K562 (cell line): ENCODE measurements at regions not wholly inside any gene's neighbourhood (a gene's known extent, or its start where the extent isn't known, plus 50 kb on each side); places are given as distances from the start of the nearest gene placed in this dataset.

Experiments
- ATAC-seq: fragments of 200-7000 bp; cut with Tn5 transposase; 3 replicates; pipeline ENCODE4 v1.9.1; 2020; ENCODE audit warnings: moderate library complexity
- BruUV-seq: library from RNA; stranded (reverse); fragments of 400-500 nt; replicated peaks from 2 replicates; lab custom pipeline; 2021; lab: Mats Ljungman, UMichigan
- CTCF ChIA-PET: fragments of 300-600 bp; formaldehyde crosslinking; extraction: SDS; loops from one replicate; lab custom pipeline; 2021; ENCODE audit warnings: low intra/inter-chr PET ratio; lab: Yijun Ruan, JAX
- POLR2A ChIA-PET: fragments of 300-600, 350-650 bp; sonication (Branson Sonifier 250); formaldehyde crosslinking; extraction: SDS; loops from one replicate; lab custom pipeline; 2021; ENCODE audit warnings: antibody characterized with exemption, inconsistent platforms; lab: Yijun Ruan, JAX
- DNase-seq, 4 experiments: peaks; one replicate each; pipeline versions ENCODE4 v3.0.0 to v3.0.0-alpha.2; 2011 to 2018; ENCODE audit warnings: low spot score in 3 of 4, mixed read lengths in 3 of 4; ENCODE audit errors: extremely low read depth in 1 of 4
- FAIRE-seq: peaks from 2 replicates; lab custom pipeline; 2011; peaks lifted over from hg19 to GRCh38; lab: Jason Lieb, UNC
- H2AFZ ChIP-seq: 2 replicates; pipeline ENCODE4 v1.6.0; 2011; ENCODE audit warnings: low read depth, low read length, control low read depth, inconsistent platforms
- H3K27ac ChIP-seq: fragments of 200-600 bp; 3 replicates; pipeline ENCODE4 v1.8.0; 2011; ENCODE audit warnings: low read depth, mild to moderate bottlenecking, control low read depth, inconsistent platforms, low read length, moderate library complexity, mixed read lengths; ENCODE audit errors: extremely low read depth
- H3K27me3 ChIP-seq, 2 experiments: fragments of 300-600 bp in 1 of 2; 2 replicates in 1 of 2; 3 replicates in 1 of 2; pipeline versions ENCODE4 v1.6.0 to v1.8.0; 2011; ENCODE audit warnings: inconsistent platforms in 2 of 2, low read length in 2 of 2, mild to moderate bottlenecking in 1 of 2, mixed read lengths in 1 of 2, moderate library complexity in 1 of 2; ENCODE audit not compliant: control insufficient read depth in 2 of 2, insufficient read depth in 2 of 2
- H3K36me3 ChIP-seq: fragments of 300-600 bp; 3 replicates; pipeline ENCODE4 v1.8.0; 2011; ENCODE audit warnings: mild to moderate bottlenecking, low read length, inconsistent platforms; ENCODE audit not compliant: control insufficient read depth, insufficient read depth
- H3K4me1 ChIP-seq, 2 experiments: fragments of 200-600 bp in 1 of 2; replicated peaks in 1 of 2; 2 replicates in 1 of 2; 3 replicates in 1 of 2; pipeline versions ENCODE4 v1.5.1 to v1.8.0; 2011; ENCODE audit warnings: inconsistent platforms in 2 of 2, low read length in 2 of 2, mild to moderate bottlenecking in 1 of 2, mixed read lengths in 1 of 2, moderate library complexity in 1 of 2; ENCODE audit not compliant: control insufficient read depth in 2 of 2, insufficient read depth in 2 of 2
- H3K4me2 ChIP-seq: 2 replicates; pipeline ENCODE4 v1.6.1; 2011; ENCODE audit warnings: low read length, control low read depth, inconsistent platforms, mixed read lengths; ENCODE audit not compliant: insufficient read depth
- H3K4me3 ChIP-seq: fragments of 200-600 bp; sonication (generic), shearing (Covaris generic); 2 replicates; pipeline ENCODE4 v1.5.1; 2016; ENCODE audit warnings: control low read depth, inconsistent platforms
- H3K79me2 ChIP-seq: fragments of 200-600 bp; 3 replicates; pipeline ENCODE4 v1.8.0; 2011; ENCODE audit warnings: low read length, inconsistent platforms; ENCODE audit not compliant: control insufficient read depth, insufficient read depth
- H3K9ac ChIP-seq, 2 experiments: 2 replicates each; pipeline versions ENCODE4 v1.6.0 to v1.6.1; 2011; ENCODE audit warnings: low read depth in 2 of 2, low read length in 2 of 2, control low read depth in 1 of 2, inconsistent platforms in 1 of 2, mild to moderate bottlenecking in 1 of 2, mixed read lengths in 1 of 2; ENCODE audit not compliant: insufficient read depth in 1 of 2
- H3K9me1 ChIP-seq: one replicate; pipeline ENCODE4 v1.6.0; 2011; ENCODE audit warnings: inconsistent platforms, mild to moderate bottlenecking, low read length, moderate library complexity; ENCODE audit not compliant: control insufficient read depth, insufficient read depth
- H3K9me3 ChIP-seq: replicated peaks from 2 replicates; pipeline ENCODE4 v1.5.1; 2011; ENCODE audit warnings: low read depth, low read length, inconsistent platforms; ENCODE audit not compliant: control insufficient read depth, insufficient read depth
- H4K20me1 ChIP-seq: replicated peaks from 2 replicates; pipeline ENCODE4 v1.6.1; 2011; ENCODE audit warnings: low read length, inconsistent platforms, mixed read lengths; ENCODE audit not compliant: control insufficient read depth, insufficient read depth
- ATF7 ChIP-seq: fragments of 450-650 bp; IDR thresholded peaks from 2 replicates; pipeline ENCODE4 v1.7.1; 2014; ENCODE audit warnings: mild to moderate bottlenecking, moderate library complexity
- BRF1 ChIP-seq: IDR thresholded peaks from 3 replicates; pipeline ENCODE4 v1.6.1; 2011; ENCODE audit warnings: borderline replicate concordance, mild to moderate bottlenecking; ENCODE audit not compliant: insufficient read length; ENCODE audit errors: extremely low read depth
- CBFA2T3 ChIP-seq: fragments of 450-650 bp; IDR thresholded peaks from 2 replicates; pipeline ENCODE4 v1.6.1; 2017
- MYBL2 ChIP-seq, 2 experiments: fragments of 450-650 bp in 1 of 2; sonication (generic) in 1 of 2; formaldehyde crosslinking in 1 of 2; IDR thresholded peaks; 2 replicates each; pipeline versions ENCODE4 v1.6.1 to v1.8.1; 2017 to 2022; ENCODE audit warnings: borderline replicate concordance in 1 of 2, inconsistent platforms in 1 of 2, low read depth in 1 of 2, mild to moderate bottlenecking in 1 of 2, missing genetic modification reagents in 1 of 2, moderate library complexity in 1 of 2
- NR2C1 ChIP-seq, 2 experiments: fragments of 450-650 bp; IDR thresholded peaks; 2 replicates each; pipeline ENCODE4 v1.6.1; 2017; ENCODE audit warnings: mild to moderate bottlenecking in 2 of 2, antibody characterized with exemption in 1 of 2, inconsistent platforms in 1 of 2, missing compliant biosample characterization in 1 of 2, missing genetic modification characterization in 1 of 2
- PHF21A ChIP-seq: fragments of 450-650 bp; IDR thresholded peaks from 2 replicates; pipeline ENCODE4 v1.6.1; 2017; ENCODE audit warnings: low read depth, borderline replicate concordance
- RBFOX2 ChIP-seq: fragments of 200-400 bp; formaldehyde crosslinking; IDR thresholded peaks from 2 replicates; pipeline ENCODE4 v1.6.1; 2017; ENCODE audit warnings: low read depth, mild to moderate bottlenecking, low read length, moderate library complexity
- RFX5 ChIP-seq: IDR thresholded peaks from 2 replicates; pipeline ENCODE4 v1.6.1; 2011; ENCODE audit warnings: low read depth, mild to moderate bottlenecking, improper control_type of control experiment, low read length
- RHOXF2B ChIP-seq: fragments of 250-450 bp; sonication (Bioruptor Pico); conservative IDR thresholded peaks from 2 replicates; pipeline ENCODE4 v1.5.1; 2021
- SIN3B ChIP-seq: fragments of 450-650 bp; IDR thresholded peaks from 2 replicates; pipeline ENCODE4 v1.6.1; 2017; ENCODE audit warnings: low read depth, mild to moderate bottlenecking, moderate library complexity
- TCF3 ChIP-seq: sonication (generic); formaldehyde crosslinking; IDR thresholded peaks from 2 replicates; pipeline ENCODE4 v1.4.0; 2020; ENCODE audit warnings: mild to moderate bottlenecking, missing genetic modification reagents
- TFAM ChIP-seq: fragments of 250-450 bp; sonication (Bioruptor Pico); conservative IDR thresholded peaks from 2 replicates; pipeline ENCODE4 v1.5.0; 2021; ENCODE audit warnings: mild to moderate bottlenecking, moderate library complexity
- ZFP1 ChIP-seq: fragments of 450-650 bp; formaldehyde crosslinking; IDR thresholded peaks from 2 replicates; pipeline ENCODE4 v1.4.0; 2020; ENCODE audit warnings: mild to moderate bottlenecking, mixed read lengths
- ZNF41 ChIP-seq: fragments of 250-450 bp; sonication (Bioruptor Pico); conservative IDR thresholded peaks from 2 replicates; pipeline ENCODE4 v1.4.0; 2020; ENCODE audit warnings: mild to moderate bottlenecking
- WGBS: fragments of 100-300 bp; shearing (Covaris generic); methylation state at CpG from one replicate; pipeline ENCODE4 v1.1.6; 2016; ENCODE audit warnings: low coverage, mixed read lengths; ENCODE audit not compliant: insufficient coverage; ENCODE audit errors: missing lambda C conversion rate; 5-methylcytosine and 5-hydroxymethylcytosine counted together
- in situ Hi-C: fragments of 300-500 bp; cut with MboI; formaldehyde crosslinking; loops from 4 replicates; pipeline ENCODE4 v1.15.0; 2018; ENCODE audit warnings: inconsistent platforms, mixed read lengths
- intact Hi-C: fragments of 100-400 bp; cut with micrococcal nuclease; formaldehyde crosslinking; loops from 2 replicates; pipeline ENCODE4 v1.14.2; 2022
- TF ChIP-seq, protein P1 (sequence below), 2 experiments: fragments of 450-650 bp in 1 of 2; sonication (generic) in 1 of 2; formaldehyde crosslinking; conservative IDR thresholded peaks; 2 replicates each; pipeline versions ENCODE4 v1.4.0 to v1.8.1; 2020 to 2022; ENCODE audit warnings: mild to moderate bottlenecking in 1 of 2, missing genetic modification reagents in 1 of 2
- TF ChIP-seq, protein P2 (sequence below): fragments of 450-650 bp; formaldehyde crosslinking; IDR thresholded peaks from 2 replicates; pipeline ENCODE4 v1.4.0; 2020; ENCODE audit warnings: mild to moderate bottlenecking
- TF ChIP-seq, protein P3 (sequence below): fragments of 250-450 bp; sonication (Bioruptor Pico); IDR thresholded peaks from 2 replicates; pipeline ENCODE4 v1.4.0; 2020
- TF ChIP-seq, protein P4 (sequence below): fragments of 450-650 bp; IDR thresholded peaks from 2 replicates; pipeline ENCODE4 v1.6.1; 2016; ENCODE audit warnings: borderline replicate concordance
- TF ChIP-seq, protein P5 (sequence below): fragments of 450-650 bp; IDR thresholded peaks from 2 replicates; pipeline ENCODE4 v1.6.1; 2016; ENCODE audit warnings: missing biosample characterization, missing genetic modification characterization

DNA sequence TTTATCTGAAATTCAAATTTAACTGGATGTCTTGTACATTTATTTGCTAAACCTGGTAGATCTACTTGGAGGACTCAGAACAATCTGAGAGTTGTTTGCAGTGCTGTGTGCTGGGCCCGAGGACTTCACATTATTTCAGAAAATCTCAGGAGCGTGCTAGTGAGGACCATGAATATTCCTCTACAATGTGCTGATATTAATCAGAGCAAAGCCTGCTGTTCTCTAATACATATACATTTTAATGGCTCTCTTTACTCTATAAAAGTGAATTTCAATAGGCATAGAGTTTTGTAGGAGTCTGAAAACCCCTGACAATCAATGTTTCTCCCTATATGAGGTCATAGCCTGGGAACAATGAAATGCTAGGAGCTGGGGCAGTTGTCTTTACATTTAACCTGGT lies 144.3 kb downstream of the NEDD1 start:
- Histone ChIP-seq H3K27me3 (no peaks in the 10 kb centered on the region), H3K27ac (no peak overlapping the region), H3K9ac (no peak overlapping the region), H4K20me1 (no peaks in the 10 kb centered on the region), H2AFZ (no peak overlapping the region), H3K79me2 (no peaks in the 10 kb centered on the region), H3K4me2 (no peak overlapping the region), H3K9me1 (no peaks in the 10 kb centered on the region), H3K4me3 (no peak overlapping the region), H3K9me3 (no peaks in the 10 kb centered on the region), H3K36me3 (no peaks in the 10 kb centered on the region), H3K4me1 (no peaks in the 10 kb centered on the region)
- CTCF ChIA-PET, result no interaction called here
- intact Hi-C loops (no loop called here), in situ Hi-C loops (no loop called here)
- DNase-seq (no peak), FAIRE-seq (no peak), ATAC-seq (no peak)
- BruUV-seq, result no TSS peak
- POLR2A ChIA-PET, result no interaction called here
- 0% methylated on average over 2 of the region's 2 CpGs for WGBS
- TF ChIP-seq ZNF41 (no peak), ATF7 (no peak), ZFP1 (CRISPR knock-in tag) (no peak), BRF1 (no peak), MYBL2 (IDR thresholded peaks at IDR 0.05; ENCODE audit: low read depth) (no peak), MYBL2 (CRISPR knock-in tag; IDR thresholded peaks at IDR 0.05; ENCODE audit: borderline replicate concordance) (no peak), TCF3 (CRISPR knock-in tag) (no peak), NR2C1 (IDR thresholded peaks at IDR 0.05) (no peak), NR2C1 (tag; IDR thresholded peaks at IDR 0.05) (no peak), CBFA2T3 (no peak), SIN3B (no peak), TFAM (CRISPR knock-in tag) (no peak), PHF21A (no peak), RFX5 (no peak), RBFOX2 (no peak), RHOXF2B (CRISPR knock-in tag) (no peak)
- TF ChIP-seq, protein P1, sequence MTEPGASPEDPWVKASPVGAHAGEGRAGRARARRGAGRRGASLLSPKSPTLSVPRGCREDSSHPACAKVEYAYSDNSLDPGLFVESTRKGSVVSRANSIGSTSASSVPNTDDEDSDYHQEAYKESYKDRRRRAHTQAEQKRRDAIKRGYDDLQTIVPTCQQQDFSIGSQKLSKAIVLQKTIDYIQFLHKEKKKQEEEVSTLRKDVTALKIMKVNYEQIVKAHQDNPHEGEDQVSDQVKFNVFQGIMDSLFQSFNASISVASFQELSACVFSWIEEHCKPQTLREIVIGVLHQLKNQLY (CRISPR knock-in tag; conservative IDR thresholded peaks at IDR 0.05), result no peak
- TF ChIP-seq, protein P2, sequence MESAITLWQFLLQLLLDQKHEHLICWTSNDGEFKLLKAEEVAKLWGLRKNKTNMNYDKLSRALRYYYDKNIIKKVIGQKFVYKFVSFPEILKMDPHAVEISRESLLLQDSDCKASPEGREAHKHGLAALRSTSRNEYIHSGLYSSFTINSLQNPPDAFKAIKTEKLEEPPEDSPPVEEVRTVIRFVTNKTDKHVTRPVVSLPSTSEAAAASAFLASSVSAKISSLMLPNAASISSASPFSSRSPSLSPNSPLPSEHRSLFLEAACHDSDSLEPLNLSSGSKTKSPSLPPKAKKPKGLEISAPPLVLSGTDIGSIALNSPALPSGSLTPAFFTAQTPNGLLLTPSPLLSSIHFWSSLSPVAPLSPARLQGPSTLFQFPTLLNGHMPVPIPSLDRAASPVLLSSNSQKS, result no peak
- TF ChIP-seq, protein P3, sequence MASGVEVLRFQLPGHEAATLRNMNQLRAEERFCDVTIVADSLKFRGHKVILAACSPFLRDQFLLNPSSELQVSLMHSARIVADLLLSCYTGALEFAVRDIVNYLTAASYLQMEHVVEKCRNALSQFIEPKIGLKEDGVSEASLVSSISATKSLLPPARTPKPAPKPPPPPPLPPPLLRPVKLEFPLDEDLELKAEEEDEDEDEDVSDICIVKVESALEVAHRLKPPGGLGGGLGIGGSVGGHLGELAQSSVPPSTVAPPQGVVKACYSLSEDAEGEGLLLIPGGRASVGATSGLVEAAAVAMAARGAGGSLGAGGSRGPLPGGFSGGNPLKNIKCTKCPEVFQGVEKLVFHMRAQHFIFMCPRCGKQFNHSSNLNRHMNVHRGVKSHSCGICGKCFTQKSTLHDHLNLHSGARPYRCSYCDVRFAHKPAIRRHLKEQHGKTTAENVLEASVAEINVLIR, result no peak
- TF ChIP-seq, protein P4, sequence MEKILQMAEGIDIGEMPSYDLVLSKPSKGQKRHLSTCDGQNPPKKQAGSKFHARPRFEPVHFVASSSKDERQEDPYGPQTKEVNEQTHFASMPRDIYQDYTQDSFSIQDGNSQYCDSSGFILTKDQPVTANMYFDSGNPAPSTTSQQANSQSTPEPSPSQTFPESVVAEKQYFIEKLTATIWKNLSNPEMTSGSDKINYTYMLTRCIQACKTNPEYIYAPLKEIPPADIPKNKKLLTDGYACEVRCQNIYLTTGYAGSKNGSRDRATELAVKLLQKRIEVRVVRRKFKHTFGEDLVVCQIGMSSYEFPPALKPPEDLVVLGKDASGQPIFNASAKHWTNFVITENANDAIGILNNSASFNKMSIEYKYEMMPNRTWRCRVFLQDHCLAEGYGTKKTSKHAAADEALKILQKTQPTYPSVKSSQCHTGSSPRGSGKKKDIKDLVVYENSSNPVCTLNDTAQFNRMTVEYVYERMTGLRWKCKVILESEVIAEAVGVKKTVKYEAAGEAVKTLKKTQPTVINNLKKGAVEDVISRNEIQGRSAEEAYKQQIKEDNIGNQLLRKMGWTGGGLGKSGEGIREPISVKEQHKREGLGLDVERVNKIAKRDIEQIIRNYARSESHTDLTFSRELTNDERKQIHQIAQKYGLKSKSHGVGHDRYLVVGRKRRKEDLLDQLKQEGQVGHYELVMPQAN, result no peak
- TF ChIP-seq, protein P5, sequence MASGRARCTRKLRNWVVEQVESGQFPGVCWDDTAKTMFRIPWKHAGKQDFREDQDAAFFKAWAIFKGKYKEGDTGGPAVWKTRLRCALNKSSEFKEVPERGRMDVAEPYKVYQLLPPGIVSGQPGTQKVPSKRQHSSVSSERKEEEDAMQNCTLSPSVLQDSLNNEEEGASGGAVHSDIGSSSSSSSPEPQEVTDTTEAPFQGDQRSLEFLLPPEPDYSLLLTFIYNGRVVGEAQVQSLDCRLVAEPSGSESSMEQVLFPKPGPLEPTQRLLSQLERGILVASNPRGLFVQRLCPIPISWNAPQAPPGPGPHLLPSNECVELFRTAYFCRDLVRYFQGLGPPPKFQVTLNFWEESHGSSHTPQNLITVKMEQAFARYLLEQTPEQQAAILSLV, result no peak
